ENCODE measurements at regions not wholly inside any gene's neighbourhood (a gene's known extent, or its start where the extent isn't known, plus 50 kb on each side); places are given as distances from the start of the nearest gene placed in this dataset.

DNA sequence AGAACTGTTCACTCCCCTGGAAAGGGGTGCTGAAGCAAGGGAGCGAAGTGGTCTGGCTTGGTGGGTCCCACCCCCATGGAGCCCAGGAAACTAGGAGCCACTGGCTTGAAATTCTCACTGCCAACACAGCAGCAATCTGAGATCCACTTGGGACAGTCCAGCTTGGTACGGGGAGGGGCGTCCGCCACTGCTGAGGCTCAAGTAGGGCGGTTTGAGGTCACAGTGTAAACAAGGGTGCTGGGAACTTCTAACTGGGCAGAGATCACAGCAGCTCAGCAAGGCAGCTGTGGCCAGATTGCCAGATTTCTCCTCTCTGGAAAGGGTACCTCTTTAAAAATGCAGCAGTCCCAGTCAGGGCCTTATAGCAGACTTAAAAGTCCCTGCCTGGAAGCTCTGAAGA, 53.9 kb upstream of the GALNTL6 start:
- DNase-seq (ENCODE audit: low spot score): no peak

DNA sequence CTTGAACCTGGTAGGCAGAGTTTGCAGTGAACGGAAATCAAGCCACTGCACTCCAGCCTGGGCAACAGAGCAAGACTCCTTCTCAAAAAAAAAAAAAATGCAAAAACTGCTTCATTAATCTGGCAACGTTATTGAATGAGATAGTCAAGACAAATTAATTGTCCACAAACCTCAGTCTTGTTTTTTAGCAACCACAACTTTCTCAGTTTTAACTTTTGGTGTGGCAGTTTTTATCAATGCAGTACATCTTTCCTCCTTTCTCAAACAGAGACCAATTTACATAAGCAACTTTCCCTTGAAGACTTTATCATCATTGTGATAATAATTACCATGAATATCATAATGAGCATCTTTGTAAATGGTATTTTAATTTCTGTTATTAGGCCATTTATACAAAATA, 61.7 kb upstream of the GALNTL6 start:
- DNase-seq (ENCODE audit: low spot score): no peak

DNA sequence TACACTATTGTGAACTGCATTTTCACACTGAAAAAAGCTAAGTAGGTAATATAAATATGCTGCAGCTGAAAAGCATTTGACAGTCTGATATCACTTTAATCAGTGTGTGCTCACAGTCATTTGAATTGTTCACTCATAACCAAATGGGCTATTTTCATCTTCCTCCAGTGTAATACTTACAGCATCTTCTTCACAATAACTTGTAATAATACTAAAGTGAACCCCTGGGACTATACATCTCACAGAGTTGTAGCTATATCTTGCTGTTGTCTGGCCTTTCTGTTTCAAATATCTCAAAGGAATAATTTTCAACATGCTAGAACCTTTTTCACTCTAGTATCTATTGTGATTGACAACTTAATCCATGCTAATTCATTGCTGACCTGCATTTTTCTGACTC, 66.8 kb upstream of the GALNTL6 start:
- DNase-seq (ENCODE audit: low spot score): no peak

DNA sequence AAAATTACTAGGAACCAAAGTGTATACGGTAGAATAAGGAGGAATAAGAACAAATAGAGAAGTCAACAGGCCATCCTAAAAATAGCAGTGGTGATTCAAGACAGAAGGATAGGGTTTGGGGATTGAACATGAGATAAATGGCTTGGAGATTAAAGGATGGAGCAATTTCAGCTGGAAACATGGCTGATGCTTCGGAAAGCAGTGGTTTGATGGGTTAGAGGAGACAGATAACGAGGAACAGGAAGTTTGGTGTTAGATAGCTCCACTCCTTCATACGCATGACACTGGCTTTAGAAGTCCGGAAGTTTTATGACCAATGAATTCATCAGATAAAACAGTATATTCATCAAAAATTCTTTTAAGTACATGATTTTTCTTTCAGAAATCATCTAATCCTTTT, 70.8 kb upstream of the GALNTL6 start:
- DNase-seq (ENCODE audit: low spot score): no peak

DNA sequence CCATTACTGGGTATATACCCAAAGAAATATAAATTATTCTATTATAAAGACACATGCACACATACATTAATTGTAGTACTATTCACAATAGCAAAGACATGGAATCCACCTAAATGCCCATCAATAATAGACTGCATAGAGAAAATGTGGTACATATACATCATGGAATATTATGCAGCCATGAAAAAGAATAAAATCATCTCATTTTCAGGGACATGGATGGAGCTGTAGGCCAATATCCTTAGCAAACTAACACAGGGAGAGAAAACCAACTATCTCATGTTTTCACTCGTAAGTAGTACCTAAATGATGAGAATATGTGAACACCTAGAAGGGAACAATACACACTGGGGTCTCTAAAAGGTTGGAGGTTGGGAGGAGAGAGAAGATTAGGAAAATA, 86.0 kb upstream of the GALNTL6 start:
- DNase-seq (ENCODE audit: low spot score): no peak

DNA sequence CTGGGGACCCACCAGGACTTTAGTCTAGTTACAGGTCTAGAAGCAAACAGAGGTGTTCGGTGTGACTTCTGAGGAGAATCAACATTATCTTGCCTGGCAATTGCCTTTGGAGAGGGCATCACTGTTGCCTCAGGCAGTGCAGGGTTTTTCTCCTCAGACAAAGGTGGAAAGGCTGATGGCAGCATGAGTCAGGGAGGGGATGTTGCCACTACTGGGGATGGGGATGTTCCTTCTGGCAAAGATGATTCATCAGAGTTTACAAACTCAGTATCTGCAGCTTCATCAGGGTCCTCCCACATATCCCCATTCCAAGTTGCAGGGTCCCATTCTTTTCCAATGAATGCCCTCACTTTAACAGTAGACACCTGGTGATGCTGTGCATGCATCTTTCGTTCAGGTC, 91.3 kb upstream of the GALNTL6 start:
- no peak for DNase-seq (ENCODE audit: low spot score)

DNA sequence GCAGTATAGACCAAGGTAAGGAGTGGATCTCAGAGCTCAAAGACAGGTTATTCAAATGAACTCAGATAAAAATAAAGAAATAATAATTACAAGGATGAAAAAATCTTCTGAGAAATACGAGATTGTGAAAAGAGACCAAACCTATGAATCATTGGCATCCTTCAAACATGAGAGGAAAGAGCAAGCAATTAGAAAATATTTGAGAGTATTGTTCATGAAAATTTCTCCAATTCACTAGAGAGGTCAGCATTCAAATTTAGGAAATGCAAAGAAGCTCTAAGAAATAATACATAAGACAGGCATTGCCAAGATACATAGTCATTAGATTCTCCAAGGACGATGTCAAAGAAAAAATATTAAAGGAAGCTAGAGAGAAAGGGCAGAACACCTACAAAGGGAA, 93.5 kb upstream of the GALNTL6 start:
- no peak for DNase-seq (ENCODE audit: low spot score)

DNA sequence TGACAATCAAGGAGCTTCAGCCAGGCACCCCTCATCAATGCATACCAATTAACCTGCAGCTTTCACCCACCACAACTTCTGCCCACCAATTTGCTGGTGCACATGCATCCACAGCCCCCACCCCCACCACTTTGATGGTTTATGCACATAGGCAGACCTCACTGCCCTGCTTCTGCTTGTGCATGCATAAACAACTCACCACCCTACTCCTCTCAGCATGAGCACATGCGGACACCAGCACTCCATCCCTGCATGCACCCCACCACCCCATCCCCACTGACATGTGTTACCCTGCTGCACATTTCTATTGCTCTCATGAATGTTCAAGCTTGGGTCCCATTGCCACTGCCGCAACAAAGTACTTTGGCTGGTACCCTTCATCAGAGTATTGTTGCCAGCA, 94.5 kb upstream of the GALNTL6 start:
- no peak for DNase-seq (ENCODE audit: low spot score)

DNA sequence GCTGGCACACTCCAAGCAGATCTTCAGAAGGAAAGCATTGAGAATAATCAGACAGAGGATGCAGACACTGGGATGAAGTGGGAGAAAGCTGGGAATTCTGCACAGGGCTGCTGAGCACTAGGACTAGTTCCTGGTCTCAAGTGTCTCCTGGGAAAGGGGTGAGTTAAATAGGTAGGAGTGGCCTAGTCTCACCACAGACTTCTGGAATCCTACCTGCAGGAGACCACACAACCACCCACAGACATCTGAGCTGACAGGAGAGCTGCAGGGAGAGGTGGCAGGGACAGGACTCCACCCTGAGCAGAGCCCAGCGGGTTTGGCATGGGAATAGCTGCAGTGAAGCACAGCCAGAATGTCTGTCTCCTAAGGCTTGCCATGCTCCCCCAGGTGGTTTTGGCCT, 95.1 kb upstream of the GALNTL6 start:
- no peak for DNase-seq (ENCODE audit: low spot score)

DNA sequence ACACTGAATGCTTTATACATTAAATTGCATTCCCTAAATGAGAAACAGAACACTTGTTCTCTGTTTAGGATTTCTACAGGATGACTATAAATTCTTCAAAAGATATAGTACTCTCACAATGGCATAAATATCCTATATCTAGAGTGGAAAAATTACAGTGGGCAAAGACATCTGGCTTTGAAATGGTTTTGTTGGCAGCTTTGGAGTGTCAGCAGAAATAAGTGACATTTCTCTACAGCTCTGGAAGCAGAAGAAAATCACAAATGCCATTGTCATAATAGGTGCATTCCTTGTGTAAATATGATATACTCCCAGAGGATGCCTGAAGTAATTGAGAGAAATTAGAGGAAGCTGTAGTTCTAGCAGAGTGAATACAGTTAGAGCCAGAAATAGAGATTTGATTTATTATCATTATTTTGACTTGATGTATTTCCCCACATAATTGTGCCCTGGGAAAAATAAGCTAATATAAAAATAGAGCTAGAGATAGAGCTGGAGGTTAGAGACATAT, 95.9 kb upstream of the GALNTL6 start:
- no peak for DNase-seq (ENCODE audit: low spot score)

DNA sequence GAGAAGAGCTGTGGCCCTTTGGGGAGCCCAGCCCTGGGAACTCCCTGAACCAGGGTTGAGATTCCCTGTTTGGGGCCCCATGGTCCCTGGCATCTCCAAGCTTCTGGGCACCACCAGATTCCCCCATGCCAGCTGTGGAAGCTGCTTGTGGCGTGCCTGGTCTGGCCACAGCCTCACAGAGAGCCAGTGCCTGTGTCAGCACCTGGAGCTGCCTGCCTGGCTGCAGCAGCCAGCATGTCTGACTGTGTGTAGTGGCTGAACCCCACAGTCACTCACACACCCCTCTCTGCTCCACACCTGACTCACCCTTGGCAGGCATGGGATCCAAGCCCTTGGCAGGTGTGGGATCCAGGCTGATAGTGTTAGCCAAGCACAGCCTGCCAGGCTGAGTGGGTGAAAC, 97.2 kb upstream of the GALNTL6 start:
- DNase-seq (ENCODE audit: low spot score): no peak

DNA sequence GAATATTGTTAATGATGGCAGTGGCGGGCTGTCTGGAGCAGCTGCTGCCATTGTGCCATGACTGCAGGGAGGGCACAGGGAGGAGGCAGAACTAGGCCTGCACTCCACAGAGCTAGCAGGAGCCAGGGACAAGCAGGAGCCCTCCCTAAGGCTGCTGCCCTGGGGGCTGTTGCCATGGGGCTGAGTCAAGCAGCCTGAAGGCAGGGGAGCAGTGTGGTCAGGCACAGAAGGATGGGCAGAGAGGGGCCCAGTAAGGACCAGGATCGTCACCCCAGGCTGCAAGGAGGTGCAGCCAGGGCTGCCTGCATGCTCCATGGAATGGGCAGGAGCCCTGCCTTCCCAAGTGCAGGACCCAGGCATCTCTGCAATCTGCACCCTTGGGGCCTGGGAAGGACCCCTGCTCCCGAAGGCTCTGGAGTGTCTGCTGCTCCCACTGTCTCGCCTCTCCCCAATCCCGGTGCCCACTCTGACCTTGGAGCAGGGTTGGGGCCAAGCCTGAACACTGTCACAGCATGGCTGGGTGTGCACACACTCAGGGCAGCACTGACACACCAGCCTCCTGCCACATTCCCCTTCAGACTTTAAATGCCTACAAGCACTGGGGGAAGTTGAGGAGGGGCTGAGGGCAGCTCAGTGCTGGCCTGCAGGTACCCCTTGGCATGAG, 98.3 kb upstream of the GALNTL6 start:
- DNase-seq (ENCODE audit: low spot score): no peak

DNA sequence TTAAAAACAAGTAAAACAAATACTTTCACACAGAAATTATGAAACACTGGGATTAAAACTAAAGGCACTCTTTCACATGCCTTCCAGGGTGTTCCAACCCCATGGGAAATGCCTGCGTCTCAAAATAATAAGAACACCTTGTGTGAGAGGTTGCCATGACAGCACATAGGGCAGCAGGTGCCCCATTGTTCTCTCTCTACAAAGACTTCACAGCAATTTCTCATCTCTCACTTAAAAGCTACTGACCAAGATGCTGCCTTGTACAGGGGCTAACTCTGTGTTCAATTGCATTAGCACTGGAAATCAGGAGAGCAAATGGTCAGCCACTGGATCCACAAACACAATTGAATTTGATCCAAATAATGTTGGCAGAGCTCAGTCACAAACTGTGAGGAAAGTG, 102.5 kb upstream of the GALNTL6 start:
- no peak for DNase-seq (ENCODE audit: low spot score)

DNA sequence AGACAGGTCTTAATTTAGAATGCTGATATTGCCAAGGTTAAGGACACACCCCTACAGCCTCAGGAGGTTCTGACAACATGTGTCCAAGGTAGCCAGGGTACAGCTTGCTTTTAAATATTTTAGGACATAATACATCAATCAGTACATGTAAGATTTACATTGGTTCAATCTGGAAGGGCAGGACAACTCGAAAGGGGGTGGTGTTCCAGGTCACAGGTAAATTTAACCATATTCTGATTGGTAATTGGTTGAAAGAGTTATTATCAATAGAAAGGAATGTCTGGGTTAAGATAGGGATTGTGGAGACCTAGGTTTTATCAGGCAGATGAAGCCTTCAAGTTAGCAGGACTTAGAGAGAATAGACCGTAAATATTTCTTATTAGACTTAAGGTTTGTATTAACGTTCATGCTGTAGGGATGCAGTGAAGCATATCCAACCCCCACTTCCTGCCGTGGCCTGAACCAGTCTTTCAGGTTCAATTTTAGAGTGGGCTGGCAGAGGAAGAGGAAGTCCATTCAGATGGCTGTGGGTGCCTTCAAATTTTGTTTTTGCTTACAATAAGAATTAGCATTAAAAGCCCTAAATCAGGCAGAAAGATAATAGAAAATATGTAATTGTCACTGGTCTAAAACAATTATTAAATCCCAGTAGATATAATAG, 136.5 kb upstream of the GALNTL6 start:
- no peak for DNase-seq (ENCODE audit: low spot score)

DNA sequence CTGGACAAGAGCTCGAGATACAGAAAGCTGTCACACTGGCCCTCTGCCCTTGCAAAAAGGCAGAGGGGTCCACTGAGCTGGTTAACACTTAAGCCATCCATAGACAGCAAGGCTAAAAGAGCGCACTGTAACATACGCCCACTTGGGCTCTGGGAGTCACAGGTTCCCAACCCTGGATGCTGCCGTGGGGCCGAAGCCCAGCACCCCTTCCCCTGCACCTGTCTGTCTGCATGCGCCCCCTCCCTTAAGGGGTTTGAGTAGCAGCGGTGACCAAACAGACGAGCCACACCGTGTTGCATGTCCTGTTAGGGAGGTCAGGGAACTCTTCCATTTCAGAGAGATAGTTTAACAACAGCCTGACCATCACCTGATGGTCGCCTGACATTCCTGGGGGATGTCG, 138.4 kb upstream of the GALNTL6 start:
- no peak for DNase-seq (ENCODE audit: low spot score)

DNA sequence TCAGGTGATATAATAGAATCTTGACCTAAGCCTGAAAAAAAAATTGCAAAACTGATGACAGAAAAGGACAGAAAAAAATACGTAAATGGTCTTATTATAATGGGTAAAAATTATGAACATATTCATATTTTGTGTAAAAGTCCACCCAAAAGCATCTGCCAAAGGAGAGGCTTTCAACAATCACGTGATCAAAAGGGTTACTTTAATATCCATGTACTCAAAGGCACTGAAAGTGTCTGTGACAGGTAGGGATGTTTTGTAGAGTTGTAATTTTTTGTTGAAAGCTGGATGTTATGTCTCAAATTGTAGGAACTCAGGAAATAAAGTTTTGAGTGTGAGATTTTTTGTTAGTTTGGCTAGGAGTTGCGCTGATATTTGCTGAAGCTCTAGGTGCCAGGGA, 144.8 kb upstream of the GALNTL6 start:
- DNase-seq (ENCODE audit: low spot score): no peak

DNA sequence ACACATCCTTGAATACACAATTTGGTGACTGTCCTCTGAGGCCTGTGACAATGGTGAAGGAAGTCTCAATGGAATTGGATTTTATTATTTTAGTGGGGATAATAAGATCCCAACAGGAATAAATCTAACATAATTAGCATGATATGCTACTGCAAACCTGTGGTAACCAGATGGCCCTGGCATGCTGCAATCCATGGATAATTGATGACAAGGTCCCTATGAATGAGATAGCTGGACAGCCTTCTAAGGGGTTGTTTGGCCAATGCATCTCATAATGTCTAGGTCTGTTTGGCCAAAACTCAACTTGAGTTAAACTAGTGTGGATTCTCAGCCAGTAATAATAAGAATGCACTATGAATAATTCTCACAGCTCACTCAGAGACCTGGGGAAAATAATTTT, 145.3 kb upstream of the GALNTL6 start:
- DNase-seq (ENCODE audit: low spot score): no peak

DNA sequence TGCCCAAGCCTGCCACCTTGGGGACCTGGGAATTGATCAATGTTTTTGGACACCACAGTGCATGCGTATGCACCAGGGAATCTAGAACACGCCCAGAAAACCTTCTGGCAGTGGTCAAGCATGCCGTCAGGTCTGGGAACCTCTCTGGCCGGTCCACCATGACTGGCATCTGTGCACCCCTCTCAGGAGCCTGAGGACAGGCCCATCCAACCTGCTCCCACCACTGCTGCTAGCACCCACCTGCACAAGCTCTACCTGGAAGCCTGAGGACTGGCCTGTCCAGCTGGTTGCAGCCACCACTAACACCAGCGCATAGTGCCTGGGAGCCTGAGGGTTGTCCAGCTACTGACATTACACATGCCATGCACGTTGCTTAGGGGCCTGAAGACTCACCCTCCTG, 162.1 kb upstream of the GALNTL6 start:
- DNase-seq (ENCODE audit: low spot score): no peak

DNA sequence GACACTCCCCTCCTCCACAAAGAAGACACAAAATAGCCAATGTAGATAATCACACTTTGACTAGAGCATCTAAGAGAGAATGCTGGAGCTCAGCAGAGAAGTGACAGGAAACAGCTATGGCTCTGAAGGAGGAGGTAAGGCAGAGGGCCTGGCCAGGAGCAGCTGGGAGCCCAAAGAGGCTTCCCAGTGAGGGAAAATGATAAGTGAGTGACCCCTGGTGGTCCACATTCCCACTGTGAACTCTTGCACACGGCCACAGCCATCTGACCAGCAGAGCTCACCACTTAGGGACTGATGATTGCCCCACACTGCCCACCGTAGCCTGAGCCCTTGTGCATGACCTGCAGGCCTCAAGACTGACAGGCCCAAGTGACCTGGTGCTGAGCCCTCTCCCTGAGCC, 162.7 kb upstream of the GALNTL6 start:
- no peak for DNase-seq (ENCODE audit: low spot score)

DNA sequence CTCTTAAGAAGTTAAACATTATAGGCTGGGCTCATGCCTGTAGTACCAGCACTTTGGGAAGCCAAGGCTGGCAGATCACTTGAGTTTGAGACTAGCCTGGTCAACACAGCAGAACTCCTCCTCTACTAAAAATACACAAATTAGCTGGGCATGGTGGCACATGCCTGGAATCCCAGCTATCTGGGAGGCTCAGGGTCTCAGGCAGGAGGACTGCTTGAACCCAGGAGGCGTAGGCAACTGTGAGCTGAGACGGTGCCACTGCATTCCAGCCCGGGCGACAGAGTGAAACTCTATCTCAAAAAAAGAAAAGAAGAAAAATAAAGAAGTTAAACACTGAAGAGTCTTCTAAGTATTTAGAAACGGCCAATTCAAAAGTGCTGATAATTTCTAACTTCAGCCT, 164.3 kb upstream of the GALNTL6 start:
- DNase-seq (ENCODE audit: low spot score): no peak

DNA sequence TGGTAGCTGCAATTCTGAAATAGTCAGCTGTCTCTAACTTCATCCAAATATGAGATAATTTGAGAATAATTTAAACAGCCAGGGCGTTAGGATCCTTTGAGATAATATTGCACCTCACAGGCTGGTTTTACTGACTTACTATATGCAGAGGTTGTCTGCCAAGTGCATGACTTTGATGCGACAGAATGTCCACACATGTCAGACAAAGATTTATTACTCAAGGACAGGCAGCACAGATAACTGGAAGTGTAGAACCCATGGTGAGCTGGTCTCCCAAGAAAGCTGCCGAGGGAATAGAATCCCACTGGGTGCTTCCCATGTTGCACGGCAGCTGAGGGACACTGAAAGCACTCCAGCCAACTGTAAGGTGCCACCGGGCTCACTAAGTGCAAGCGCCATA, 166.2 kb upstream of the GALNTL6 start:
- no peak for DNase-seq (ENCODE audit: low spot score)

DNA sequence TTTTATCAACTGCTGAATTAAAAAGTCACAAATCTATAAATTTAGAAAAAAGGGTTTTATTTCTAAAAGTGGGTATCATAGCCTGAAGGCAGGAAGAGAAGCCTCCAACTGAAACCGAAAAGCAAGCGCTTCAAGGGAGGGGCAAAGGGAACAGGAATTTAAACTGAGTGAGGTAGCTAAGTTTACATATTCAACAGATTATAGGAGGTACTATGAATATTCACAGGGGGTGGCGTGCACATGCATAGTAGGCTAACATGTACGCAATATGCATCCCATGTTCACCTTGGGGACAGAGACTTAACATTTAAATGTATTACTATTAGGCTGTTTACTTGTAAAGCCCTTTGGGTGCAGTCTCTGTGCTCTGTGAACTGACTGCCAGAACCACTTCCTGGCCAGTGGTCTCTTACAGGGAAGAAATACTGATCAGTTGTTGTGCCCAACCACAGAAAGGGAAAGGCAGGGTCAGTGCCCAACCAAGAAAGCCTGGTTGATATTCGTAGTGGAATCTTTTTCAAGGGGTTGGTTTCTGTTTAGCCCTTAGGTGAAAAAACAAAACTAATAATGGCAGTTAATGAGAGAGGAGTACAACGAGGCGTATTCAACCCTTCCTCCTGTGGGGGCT, 168.7 kb upstream of the GALNTL6 start:
- DNase-seq (ENCODE audit: low spot score): no peak

DNA sequence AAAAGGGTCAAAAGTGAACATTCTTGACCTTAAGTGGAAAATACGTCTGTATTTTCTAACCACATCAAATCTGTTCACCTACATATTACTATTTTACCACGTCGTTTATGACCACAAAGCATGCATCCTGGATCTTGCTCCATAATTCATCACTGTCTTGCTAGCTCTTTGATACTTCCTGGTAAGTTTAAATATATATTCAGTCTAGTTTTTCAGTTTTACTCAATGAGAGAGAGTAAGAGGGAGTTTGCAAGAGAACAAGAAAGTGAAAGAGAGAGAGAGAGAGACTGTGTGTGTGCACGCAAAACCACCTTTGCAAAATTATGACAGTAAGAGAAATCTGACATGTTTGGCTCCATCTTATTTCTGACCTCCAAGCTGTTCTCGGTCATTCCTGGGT, 173.7 kb upstream of the GALNTL6 start:
- DNase-seq (ENCODE audit: low spot score): no peak

DNA sequence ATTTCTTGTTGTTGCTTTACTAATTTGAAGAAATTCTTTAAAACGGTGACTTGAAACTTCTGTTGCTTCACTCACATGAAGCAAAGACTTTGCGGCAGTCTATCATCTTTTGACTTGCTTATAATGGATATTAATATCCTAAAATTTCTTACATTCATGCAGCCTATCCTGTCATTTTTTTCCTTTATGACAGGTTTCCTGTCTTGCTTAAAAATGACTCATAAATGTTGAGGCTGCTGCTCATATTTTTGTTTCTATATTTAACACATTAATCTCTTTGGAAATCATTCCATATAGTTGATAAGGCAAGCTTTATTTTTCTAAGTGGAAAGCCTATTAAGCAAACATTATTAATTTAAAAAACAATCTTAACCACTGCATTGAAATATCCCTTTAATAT, 176.6 kb upstream of the GALNTL6 start:
- DNase-seq (ENCODE audit: low spot score): no peak

Measured in HuH-7 (cell line).